ENCODE measurements at regions not wholly inside any gene's neighbourhood (a gene's known extent, or its start where the extent isn't known, plus 50 kb on each side); places are given as distances from the start of the nearest gene placed in this dataset.
A peak's percentile ranks its signal among the peaks of the same experiment; 100 is the strongest.

DNA sequence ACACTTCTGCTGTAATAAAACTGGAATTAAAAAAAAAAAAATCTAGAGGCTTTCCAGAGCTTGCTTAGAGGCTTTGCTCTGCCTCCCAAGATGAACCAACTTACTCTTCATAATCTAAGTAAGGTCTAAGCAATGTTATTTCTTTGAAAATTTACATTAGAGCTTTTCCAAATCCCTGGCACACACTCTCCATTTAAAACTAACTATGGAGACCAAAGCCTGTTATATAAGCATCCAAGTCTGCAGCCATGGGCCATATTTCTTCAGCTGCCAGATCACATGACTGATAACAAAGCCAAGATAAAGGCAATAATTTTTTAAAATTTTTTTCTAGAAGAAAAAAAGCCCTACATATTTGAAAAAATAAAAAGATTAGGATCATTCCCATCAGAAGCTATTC lies 55.0 kb upstream of the ARHGEF3 start:
- H3K27ac ChIP-seq, result peak overlapping the region in 1 of 5 donors; percentile 18
- TF ChIP-seq, protein P1, sequence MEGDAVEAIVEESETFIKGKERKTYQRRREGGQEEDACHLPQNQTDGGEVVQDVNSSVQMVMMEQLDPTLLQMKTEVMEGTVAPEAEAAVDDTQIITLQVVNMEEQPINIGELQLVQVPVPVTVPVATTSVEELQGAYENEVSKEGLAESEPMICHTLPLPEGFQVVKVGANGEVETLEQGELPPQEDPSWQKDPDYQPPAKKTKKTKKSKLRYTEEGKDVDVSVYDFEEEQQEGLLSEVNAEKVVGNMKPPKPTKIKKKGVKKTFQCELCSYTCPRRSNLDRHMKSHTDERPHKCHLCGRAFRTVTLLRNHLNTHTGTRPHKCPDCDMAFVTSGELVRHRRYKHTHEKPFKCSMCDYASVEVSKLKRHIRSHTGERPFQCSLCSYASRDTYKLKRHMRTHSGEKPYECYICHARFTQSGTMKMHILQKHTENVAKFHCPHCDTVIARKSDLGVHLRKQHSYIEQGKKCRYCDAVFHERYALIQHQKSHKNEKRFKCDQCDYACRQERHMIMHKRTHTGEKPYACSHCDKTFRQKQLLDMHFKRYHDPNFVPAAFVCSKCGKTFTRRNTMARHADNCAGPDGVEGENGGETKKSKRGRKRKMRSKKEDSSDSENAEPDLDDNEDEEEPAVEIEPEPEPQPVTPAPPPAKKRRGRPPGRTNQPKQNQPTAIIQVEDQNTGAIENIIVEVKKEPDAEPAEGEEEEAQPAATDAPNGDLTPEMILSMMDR (IDR thresholded peaks at IDR 0.05), result no peak
- no peak for TF ChIP-seq EP300 (IDR thresholded peaks at IDR 0.05)
- TF ChIP-seq POLR2AphosphoS5 (IDR thresholded peaks at IDR 0.05), result no peak
- no peak for TF ChIP-seq POLR2A (IDR thresholded peaks at IDR 0.05)

DNA sequence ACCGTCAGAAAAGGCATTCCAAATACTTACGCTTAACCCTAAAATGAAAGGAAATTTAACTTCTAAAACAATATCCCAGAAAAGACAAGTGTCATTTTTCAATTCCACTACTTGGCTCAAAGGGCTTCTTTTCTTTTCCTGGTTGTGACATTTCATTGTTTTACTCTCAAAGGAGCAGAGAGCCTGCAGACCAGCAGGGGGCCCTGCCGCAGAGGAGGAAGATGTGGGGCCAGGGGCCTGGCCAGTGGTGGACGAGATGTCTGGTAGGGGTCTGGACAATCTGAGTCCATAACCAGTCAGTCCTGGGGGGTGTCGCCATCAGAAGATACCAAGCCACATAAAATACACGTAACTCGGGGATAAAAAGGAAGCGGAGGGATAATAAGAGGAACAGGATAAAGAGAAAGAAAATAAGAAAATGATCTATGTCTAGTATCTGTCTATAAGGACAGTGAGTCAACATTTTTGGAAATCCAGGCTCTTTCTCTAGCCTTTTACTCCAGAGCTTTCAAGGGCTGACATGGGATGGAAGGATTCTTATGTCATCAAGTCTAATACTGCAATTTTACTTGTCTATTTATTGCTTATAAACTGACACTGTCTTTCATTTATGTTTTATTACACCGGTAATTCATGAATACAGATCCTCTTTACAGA lies 54.2 kb upstream of the ARHGEF3 start:
- Histone ChIP-seq H3K27ac (peak overlapping the region in 2 of 5 donors; percentile 11 to 18), H3K27me3 (no peaks in the 10 kb centered on the region), H3K36me3 (no peaks in the 10 kb centered on the region), H3K9me3 (no peaks in the 10 kb centered on the region), H3K4me3 (no peak overlapping the region), H3K4me1 (peaks cover 0 to 26% (median 13%) of the 10 kb centered on the region in 4 donors)
- WGBS, 5 donors, result 60 to 78% (median 72%) methylated on average over 9 of the region's 9 CpGs
- DNase-seq, result peak; percentile 35 to 49
- TF ChIP-seq, protein P1 (IDR thresholded peaks at IDR 0.05), result peak in 5 of 7 experiments; percentile 14 to 50 (median 32)
- TF ChIP-seq POLR2A (IDR thresholded peaks at IDR 0.05), result no peak
- intact Hi-C loops (cut with DNase I; ENCODE audit: low total_unique reads), result no loop called here

More for the DNA sequence above, 55.0 kb upstream of the ARHGEF3 start:
- H3K36me3 ChIP-seq, result no peaks in the 10 kb centered on the region
- intact Hi-C loops (cut with DNase I; ENCODE audit: low total_unique reads), result no loop called here
- no peaks in the 10 kb centered on the region for H3K9me3 ChIP-seq
- H3K4me1 ChIP-seq, result peaks cover 0 to 32% (median 13%) of the 10 kb centered on the region in 4 donors
- peak in 1 of 2 donors; percentile 58 for DNase-seq
- H3K4me3 ChIP-seq, result no peak overlapping the region
- H3K27me3 ChIP-seq, result no peaks in the 10 kb centered on the region

DNA sequence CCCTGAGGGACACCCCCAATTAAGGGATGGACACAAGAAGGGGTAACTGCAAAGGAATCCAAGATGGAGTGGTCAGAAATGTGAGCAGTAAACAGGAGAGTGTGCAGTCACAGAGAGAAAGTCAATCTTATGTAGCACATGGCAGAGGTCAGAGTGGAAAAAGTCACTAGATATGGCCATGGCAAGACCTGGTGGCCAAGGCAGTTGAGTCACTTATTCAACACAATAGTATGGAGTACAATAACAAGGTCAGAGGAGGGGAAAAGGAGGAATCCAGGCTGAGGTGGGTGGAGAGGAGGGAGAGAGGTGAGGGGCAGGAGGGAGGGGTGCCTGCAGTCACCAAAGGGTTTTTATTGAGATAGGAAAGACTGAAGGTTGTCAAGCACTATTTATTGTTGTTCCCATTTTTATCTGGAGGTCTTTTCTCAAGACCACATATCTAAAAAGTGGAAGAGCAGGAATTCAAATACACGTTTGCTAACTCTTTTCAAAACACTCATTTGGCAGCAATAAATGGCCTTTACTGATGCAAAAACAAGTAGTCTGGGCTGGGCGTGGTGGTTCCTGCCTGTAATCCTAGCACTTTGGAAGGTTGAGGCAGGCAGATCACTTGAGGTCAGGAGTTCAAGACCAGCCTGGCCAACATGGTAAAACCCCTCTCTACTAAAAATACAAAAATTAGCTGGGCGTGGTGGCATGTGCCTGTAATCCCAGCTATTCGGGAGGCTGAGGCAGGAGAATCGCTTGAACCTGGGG lies 53.3 kb upstream of the ARHGEF3 start:
- 68 to 73% (median 71%) methylated on average over 5 of the region's 5 CpGs for WGBS, 5 donors
- TF ChIP-seq POLR2AphosphoS5 (IDR thresholded peaks at IDR 0.05) (no peak), EP300 (IDR thresholded peaks at IDR 0.05) (no peak), POLR2A (IDR thresholded peaks at IDR 0.05) (no peak)
- TF ChIP-seq, protein P1 (IDR thresholded peaks at IDR 0.05), result no peak
- Histone ChIP-seq H3K27me3 (no peaks in the 10 kb centered on the region), H3K9me3 (no peaks in the 10 kb centered on the region), H3K4me1 (peaks cover 0 to 25% (median 11%) of the 10 kb centered on the region in 4 donors), H3K4me3 (no peak overlapping the region), H3K36me3 (no peaks in the 10 kb centered on the region), H3K27ac (peak overlapping the region in 1 of 5 donors; percentile 10)
- DNase-seq, result no peak
- intact Hi-C loops (cut with DNase I; ENCODE audit: low total_unique reads), result no loop called here

DNA sequence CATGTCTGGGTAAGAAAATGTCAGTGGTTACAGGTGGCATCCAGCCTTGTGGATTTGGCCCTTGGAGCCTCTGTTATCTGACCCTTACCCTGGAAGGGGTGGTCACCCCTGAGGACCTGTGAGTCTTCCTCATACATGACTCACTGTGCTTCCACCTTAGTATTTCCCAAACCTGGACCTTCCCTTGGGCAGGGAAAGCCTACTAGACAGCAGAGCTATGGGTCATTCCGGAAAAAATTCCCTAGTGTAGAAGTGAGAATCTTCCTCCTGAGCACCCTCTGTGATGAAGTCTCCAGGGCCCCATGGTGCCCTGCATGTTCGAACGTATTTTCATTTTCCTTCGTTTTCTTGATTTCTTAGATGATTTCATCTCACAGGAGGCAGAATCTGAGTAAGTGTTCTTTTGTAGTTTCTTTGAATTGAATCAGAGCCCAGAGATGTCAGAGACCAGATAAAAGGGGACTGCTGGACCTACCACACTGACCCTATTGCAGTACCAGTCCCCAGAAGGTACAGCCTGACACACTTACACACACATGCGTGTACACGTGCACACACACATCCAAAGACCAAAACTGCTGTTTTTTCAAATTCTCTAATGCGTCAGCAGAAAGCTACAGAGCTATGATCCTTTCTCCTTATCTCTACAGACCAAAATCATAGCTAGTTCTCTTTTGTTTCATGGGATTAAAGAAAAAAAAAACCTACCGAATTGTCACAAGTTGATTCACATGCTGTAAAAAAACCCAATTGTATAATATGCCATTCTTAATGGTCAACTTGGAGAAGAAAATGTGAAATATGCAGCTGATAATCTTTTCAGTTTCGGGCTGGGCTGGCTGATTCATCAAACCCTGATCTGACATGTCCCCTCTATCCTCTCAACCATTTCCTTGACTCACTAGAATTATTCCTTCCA lies 50.5 kb upstream of the ARHGEF3 start:
- Histone ChIP-seq H3K9me3 (no peaks in the 10 kb centered on the region), H3K27me3 (no peaks in the 10 kb centered on the region), H3K27ac (no peak overlapping the region), H3K4me3 (no peak overlapping the region), H3K4me1 (peaks cover 0 to 25% (median 11%) of the 10 kb centered on the region in 4 donors), H3K36me3 (no peaks in the 10 kb centered on the region)
- WGBS, 5 donors, result 81 to 95% (median 87%) methylated on average over 9 of the region's 9 CpGs
- DNase-seq, result no peak
- intact Hi-C loops (cut with DNase I; ENCODE audit: low total_unique reads), result no loop called here
- TF ChIP-seq POLR2A (IDR thresholded peaks at IDR 0.05), result no peak
- TF ChIP-seq, protein P1 (IDR thresholded peaks at IDR 0.05), result no peak

Data from stomach (tissue), 8 donors.